Esophagus squamous epithelium (tissue), 4 donors: ENCODE measurements at regions not wholly inside any gene's neighbourhood (a gene's known extent, or its start where the extent isn't known, plus 50 kb on each side); places are given as distances from the start of the nearest gene placed in this dataset.

ENCODE experiments used
- CTCF ChIP-seq, 6 experiments: fragments of 450-650 bp in 4 of 6; fragments of 200-600 bp in 2 of 6; sonication (generic) in 2 of 6; IDR thresholded peaks; one replicate each; pipeline ENCODE4 v1.5.1; 2016 to 2019; ENCODE audit warnings: antibody characterized with exemption in 6 of 6, mild to moderate bottlenecking in 4 of 6, moderate library complexity in 4 of 6
- POLR2A ChIP-seq, 4 donors: fragments of 450-650 bp; IDR thresholded peaks; one replicate each; pipeline ENCODE4 v1.6.1; 2017; ENCODE audit warnings: antibody characterized with exemption in 4 of 4, mild to moderate bottlenecking in 4 of 4, moderate library complexity in 3 of 4

GRCh38 chr6:97437087-97437486 lies 154.1 kb upstream of the MMS22L start:
- TF ChIP-seq CTCF (IDR thresholded peaks at IDR 0.05): peak in 4 of 6 experiments; percentile 12 to 39 (median 26)
- TF ChIP-seq POLR2A (IDR thresholded peaks at IDR 0.05): no peak
